ENCODE measurements at regions not wholly inside any gene's neighbourhood (a gene's known extent, or its start where the extent isn't known, plus 50 kb on each side); places are given as distances from the start of the nearest gene placed in this dataset.
"Not testable (repeated sequence)": the region's sequence is repeated elsewhere in the genome, so short reads cannot be mapped to it uniquely, and the experiment has no call there.

DNA sequence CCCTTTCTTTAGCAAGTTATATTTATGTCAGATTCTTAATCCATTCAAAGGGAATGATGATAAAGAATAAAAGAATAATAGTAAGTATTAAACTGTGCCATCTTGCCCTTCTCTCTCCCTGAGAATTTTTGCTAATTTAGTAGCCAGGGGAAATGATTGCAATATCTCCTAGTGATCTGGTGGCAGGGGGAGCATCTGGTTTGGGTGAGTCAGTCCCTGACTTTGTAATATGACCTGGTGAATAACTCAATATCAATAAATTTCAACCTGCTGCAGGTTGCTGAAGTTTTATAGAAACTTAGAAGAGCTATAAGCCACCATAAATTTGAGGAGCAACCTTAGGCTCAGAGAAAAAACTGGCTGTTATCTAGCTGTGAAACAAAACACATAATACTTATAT is 149.4 kb downstream of the SYT15 start:
- TF ChIP-seq, protein P1, sequence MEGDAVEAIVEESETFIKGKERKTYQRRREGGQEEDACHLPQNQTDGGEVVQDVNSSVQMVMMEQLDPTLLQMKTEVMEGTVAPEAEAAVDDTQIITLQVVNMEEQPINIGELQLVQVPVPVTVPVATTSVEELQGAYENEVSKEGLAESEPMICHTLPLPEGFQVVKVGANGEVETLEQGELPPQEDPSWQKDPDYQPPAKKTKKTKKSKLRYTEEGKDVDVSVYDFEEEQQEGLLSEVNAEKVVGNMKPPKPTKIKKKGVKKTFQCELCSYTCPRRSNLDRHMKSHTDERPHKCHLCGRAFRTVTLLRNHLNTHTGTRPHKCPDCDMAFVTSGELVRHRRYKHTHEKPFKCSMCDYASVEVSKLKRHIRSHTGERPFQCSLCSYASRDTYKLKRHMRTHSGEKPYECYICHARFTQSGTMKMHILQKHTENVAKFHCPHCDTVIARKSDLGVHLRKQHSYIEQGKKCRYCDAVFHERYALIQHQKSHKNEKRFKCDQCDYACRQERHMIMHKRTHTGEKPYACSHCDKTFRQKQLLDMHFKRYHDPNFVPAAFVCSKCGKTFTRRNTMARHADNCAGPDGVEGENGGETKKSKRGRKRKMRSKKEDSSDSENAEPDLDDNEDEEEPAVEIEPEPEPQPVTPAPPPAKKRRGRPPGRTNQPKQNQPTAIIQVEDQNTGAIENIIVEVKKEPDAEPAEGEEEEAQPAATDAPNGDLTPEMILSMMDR (IDR thresholded peaks at IDR 0.05; ENCODE audit: low read depth, low read length, poor library complexity, severe bottlenecking): not testable (repeated sequence)
- not testable (repeated sequence) for TF ChIP-seq EZH2phosphoT487 (IDR thresholded peaks at IDR 0.05; ENCODE audit: borderline replicate concordance, low read length)

Measured in DOHH2 (cell line).